ENCODE measurements at regions not wholly inside any gene's neighbourhood (a gene's known extent, or its start where the extent isn't known, plus 50 kb on each side); places are given as distances from the start of the nearest gene placed in this dataset.

DNA sequence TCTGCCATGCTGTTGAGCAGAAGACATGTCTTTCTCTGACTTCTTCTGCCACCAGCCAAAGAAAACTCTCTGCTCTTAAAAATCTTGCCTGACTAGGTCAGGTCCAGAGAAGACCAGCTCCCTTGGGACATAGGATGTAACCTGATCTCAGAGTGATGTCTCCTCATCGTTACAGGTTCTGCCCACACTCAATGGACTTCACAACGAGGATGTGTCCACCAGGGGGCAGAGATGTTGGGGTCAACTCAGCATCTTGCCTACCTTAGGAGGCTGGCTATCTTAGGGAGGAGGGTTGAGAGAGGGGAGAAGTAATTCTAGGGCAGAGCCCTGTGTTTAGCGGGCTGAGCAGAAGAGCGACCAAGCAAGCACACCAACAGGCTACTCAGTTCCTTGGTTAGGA, 207.6 kb upstream of the CDH4 start:
- TF ChIP-seq, protein P1, sequence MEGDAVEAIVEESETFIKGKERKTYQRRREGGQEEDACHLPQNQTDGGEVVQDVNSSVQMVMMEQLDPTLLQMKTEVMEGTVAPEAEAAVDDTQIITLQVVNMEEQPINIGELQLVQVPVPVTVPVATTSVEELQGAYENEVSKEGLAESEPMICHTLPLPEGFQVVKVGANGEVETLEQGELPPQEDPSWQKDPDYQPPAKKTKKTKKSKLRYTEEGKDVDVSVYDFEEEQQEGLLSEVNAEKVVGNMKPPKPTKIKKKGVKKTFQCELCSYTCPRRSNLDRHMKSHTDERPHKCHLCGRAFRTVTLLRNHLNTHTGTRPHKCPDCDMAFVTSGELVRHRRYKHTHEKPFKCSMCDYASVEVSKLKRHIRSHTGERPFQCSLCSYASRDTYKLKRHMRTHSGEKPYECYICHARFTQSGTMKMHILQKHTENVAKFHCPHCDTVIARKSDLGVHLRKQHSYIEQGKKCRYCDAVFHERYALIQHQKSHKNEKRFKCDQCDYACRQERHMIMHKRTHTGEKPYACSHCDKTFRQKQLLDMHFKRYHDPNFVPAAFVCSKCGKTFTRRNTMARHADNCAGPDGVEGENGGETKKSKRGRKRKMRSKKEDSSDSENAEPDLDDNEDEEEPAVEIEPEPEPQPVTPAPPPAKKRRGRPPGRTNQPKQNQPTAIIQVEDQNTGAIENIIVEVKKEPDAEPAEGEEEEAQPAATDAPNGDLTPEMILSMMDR (IDR thresholded peaks at IDR 0.05), result no peak
- no peak for DNase-seq
- Histone ChIP-seq H3K36me3 (no peaks in the 10 kb centered on the region), H3K4me3 (no peak overlapping the region), H3K27ac (no peak overlapping the region), H3K4me1 (no peaks in the 10 kb centered on the region), H3K9me3 (no peaks in the 10 kb centered on the region), H3K27me3 (ENCODE audit: low read depth) (no peaks in the 10 kb centered on the region)
- no peak for ATAC-seq
- intact Hi-C loops (cut with DNase I), result no loop called here

DNA sequence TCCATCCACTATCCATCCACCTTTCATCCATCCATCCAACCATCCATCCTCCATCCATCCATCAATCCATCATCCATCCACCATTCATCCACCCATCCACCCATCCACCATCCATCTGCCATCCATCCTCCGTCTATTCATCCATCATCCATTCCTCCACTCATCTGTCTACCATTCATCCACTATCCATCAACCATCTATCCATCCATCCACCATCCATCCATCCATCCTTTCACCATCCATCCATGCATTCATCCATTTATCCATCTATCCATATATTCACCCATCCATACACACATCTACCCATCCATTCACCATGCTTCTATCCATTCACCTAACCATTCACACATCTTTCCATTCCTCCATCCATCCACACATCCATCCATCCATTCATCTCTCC, 207.0 kb upstream of the CDH4 start:
- H3K27ac ChIP-seq, result no peak overlapping the region
- H3K4me1 ChIP-seq, result no peaks in the 10 kb centered on the region
- no peaks in the 10 kb centered on the region for H3K9me3 ChIP-seq
- H3K4me3 ChIP-seq, result no peak overlapping the region
- no peaks in the 10 kb centered on the region for H3K27me3 ChIP-seq (ENCODE audit: low read depth)
- ATAC-seq (no peak), DNase-seq (no peak)
- TF ChIP-seq, protein P1 (IDR thresholded peaks at IDR 0.05), result no peak
- no peaks in the 10 kb centered on the region for H3K36me3 ChIP-seq
- intact Hi-C loops (cut with DNase I), result no loop called here

DNA sequence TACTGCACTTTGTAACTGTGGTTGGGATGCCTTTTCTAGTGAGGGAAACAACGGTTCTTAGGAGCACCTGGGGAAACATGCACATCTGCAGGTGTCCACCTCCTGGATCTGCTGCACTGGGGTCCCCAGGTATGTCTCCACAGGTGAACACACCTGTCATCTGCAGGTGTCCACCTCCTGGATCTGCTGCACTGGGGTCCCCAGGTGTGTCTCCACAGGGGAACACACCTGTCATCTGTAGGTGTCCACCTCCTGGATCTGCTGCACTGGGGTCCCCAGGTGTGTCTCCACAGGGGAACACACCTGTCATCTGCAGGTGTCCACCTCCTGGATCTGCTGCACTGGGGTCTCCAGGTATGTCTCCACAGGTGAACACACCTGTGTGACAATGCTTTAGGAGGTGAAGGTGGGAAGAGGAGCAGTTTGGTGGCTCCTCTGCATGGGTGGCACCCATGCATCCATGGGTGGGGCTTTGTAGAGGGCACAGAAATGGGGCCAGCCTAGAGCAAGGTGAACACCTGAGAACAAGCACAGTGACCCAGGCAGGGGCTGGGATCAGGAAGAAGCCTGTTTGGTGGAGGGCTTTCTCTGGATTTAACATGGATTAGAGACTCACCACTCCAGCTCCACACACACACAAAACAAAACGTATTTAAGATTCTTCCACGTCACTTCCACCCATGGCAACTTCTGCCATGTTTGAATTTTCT, 206.0 kb upstream of the CDH4 start:
- ATAC-seq (no peak), DNase-seq (no peak)
- H3K27ac ChIP-seq, result no peak overlapping the region
- H3K9me3 ChIP-seq, result no peaks in the 10 kb centered on the region
- H3K4me3 ChIP-seq, result no peak overlapping the region
- TF ChIP-seq, protein P1 (IDR thresholded peaks at IDR 0.05), result no peak
- no peaks in the 10 kb centered on the region for H3K27me3 ChIP-seq (ENCODE audit: low read depth)
- no peaks in the 10 kb centered on the region for H3K36me3 ChIP-seq
- no peaks in the 10 kb centered on the region for H3K4me1 ChIP-seq
- intact Hi-C loops (cut with DNase I), result no loop called here

DNA sequence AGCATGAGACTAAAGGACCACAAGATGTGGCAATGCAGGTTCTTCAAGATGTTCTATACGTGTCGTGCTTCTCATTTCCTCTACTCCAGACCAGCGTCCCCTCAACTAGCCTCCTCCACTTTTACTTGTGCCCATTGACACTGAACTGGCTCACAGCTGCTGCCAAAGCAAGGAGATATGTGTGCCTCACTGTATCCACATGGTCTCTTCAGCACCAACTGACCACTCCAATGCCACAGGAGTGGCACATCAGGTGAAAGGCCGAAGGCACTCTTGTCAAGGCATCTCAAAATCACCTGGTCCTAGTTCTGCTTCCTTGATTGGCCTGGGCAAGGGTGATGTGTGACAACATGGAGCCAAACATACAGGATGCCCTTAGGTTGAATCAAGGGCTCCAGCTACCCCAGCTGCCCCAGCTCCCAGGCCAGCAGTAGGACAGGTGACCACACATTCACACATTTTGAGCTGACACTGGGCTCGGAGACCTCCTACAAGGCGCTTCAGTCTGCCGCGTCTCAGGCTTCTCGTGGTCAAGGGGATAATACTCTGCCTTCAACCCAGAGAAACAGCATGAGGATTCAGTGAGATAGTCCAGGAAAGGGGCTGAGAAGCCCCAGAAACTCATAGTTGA, 205.2 kb upstream of the CDH4 start:
- ATAC-seq, result no peak
- TF ChIP-seq, protein P1 (IDR thresholded peaks at IDR 0.05), result no peak
- Histone ChIP-seq H3K4me1 (no peaks in the 10 kb centered on the region), H3K27ac (no peak overlapping the region), H3K9me3 (no peaks in the 10 kb centered on the region), H3K4me3 (no peak overlapping the region), H3K27me3 (ENCODE audit: low read depth) (no peaks in the 10 kb centered on the region), H3K36me3 (no peaks in the 10 kb centered on the region)
- intact Hi-C loops (cut with DNase I), result no loop called here
- no peak for DNase-seq

- TF ChIP-seq, protein P1 (IDR thresholded peaks at IDR 0.05), result no peak
- intact Hi-C loops (cut with DNase I), result no loop called here
- no peaks in the 10 kb centered on the region for H3K27me3 ChIP-seq (ENCODE audit: low read depth)
- no peaks in the 10 kb centered on the region for H3K9me3 ChIP-seq
- no peak for DNase-seq
- ATAC-seq, result no peak
- no peak overlapping the region for H3K27ac ChIP-seq
- H3K36me3 ChIP-seq, result no peaks in the 10 kb centered on the region
- no peaks in the 10 kb centered on the region for H3K4me1 ChIP-seq
- H3K4me3 ChIP-seq, result no peak overlapping the region
Measured at GRCh38 chr20:61047515-61047914, 204.5 kb upstream of the CDH4 start.
